ENCODE measurements at regions not wholly inside any gene's neighbourhood (a gene's known extent, or its start where the extent isn't known, plus 50 kb on each side); places are given as distances from the start of the nearest gene placed in this dataset.

DNA sequence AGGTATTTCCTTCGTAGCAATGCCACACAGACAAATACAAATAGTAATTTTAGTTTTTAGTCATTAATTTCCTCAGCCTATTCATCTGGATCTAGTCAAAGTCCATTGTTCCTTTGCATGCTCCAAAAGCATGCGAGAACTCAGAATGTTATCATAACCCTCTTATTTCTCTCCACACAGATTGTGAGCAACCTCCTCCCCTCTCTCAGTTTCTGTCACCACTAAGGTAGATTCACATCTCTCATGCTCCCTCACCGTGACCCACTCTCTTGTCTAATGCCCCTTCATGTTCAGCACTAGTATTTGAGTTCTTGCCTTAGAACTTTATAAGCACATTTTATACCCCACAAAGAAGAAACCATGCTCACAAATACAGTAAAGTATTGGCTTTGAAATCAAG, 582.4 kb downstream of the PLA2G4A start:
- H3K9me3 Mint-ChIP-seq: no peaks in the 10 kb centered on the region
- no peaks in the 10 kb centered on the region for H3K4me1 Mint-ChIP-seq

DNA sequence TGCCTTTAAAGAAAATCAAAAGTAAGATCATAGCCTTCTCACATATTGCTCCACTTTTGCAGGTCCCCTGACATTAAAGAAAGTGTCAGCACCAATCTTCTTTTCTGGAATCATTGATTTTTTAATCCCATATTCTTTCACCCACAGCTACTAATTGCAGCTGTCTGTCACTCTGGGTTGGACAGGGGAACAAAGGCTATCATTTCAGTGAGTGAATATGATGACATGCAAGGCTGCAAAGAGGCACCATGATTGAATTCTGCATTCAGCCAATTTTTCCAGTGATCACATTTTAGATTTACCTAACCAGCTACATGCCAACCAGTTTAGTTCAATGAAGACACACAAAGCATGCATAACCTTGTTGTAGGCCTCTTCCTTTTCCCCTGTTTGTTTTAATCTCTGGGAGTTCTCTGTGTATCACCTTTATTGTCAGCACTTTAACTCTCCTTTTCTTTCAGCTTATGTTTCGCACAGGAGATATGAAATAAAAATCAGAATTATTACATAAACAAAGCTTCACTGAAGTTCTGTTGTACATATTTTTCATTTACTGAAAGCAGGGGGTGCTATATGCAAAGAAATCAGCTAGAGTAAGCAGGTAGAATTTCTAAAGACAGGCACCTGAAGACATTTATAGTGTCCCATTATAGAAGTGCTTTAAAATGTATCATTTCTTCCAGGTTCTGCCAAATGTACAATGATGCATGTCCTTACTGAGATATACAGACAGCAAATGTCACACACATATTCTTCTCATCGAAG, 584.8 kb downstream of the PLA2G4A start:
- no peaks in the 10 kb centered on the region for H3K4me1 Mint-ChIP-seq
- no peak for DNase-seq
- H3K27ac Mint-ChIP-seq: no peak overlapping the region
- no peak overlapping the region for H3K4me3 Mint-ChIP-seq
- H3K27me3 Mint-ChIP-seq: no peaks in the 10 kb centered on the region
- no peaks in the 10 kb centered on the region for H3K36me3 Mint-ChIP-seq (ENCODE audit: low read depth)
- intact Hi-C loops (cut with micrococcal nuclease): no loop called here
- no peaks in the 10 kb centered on the region for H3K9me3 Mint-ChIP-seq

More for the DNA sequence above, 582.4 kb downstream of the PLA2G4A start:
- no peak for DNase-seq
- no peak overlapping the region for H3K4me3 Mint-ChIP-seq
- no peaks in the 10 kb centered on the region for H3K36me3 Mint-ChIP-seq (ENCODE audit: low read depth)
- intact Hi-C loops (cut with micrococcal nuclease): no loop called here
- H3K27me3 Mint-ChIP-seq: no peaks in the 10 kb centered on the region
- no peak overlapping the region for H3K27ac Mint-ChIP-seq

DNA sequence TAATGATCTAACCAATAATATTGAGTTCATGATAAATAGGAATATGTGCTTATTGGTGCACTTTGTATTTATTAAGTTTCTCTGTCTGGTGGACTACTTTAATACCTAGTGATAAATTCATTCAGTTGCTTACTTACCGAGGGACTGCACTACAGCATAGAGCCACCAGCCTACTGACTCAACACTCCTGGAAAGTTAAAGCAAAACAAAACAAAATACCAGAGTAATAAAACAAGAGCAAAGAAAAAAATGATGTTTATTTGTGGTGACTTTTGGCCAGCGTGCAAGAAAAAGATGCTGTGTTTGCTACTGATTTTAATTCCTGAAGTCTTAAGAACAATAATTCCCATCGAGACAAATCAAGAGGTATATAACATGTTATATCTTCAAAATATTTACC, 586.3 kb downstream of the PLA2G4A start:
- H3K36me3 Mint-ChIP-seq (ENCODE audit: low read depth): no peaks in the 10 kb centered on the region
- intact Hi-C loops (cut with micrococcal nuclease): no loop called here
- no peak overlapping the region for H3K4me3 Mint-ChIP-seq
- no peak for DNase-seq
- no peaks in the 10 kb centered on the region for H3K9me3 Mint-ChIP-seq
- H3K27me3 Mint-ChIP-seq: no peaks in the 10 kb centered on the region
- no peaks in the 10 kb centered on the region for H3K4me1 Mint-ChIP-seq
- no peak overlapping the region for H3K27ac Mint-ChIP-seq

DNA sequence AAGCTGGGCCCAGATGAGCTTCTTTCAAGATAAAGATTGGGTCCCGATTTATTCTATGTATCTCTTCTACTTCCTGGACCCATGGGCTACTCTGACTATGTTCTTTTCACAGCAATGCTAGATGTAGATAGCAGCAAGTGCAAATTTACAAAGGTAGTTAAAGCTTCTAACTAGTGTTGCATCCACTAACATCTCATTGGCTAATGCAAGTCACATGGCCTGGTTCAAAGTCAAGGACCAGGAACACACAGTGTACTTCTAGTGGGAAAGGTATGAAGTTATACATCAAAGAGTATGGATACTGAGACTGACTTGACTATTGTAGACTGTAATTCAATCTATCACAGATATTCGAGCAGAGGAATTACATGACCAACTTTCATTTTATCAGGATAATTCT, 588.8 kb downstream of the PLA2G4A start:
- no peaks in the 10 kb centered on the region for H3K9me3 Mint-ChIP-seq
- intact Hi-C loops (cut with micrococcal nuclease): no loop called here
- no peaks in the 10 kb centered on the region for H3K36me3 Mint-ChIP-seq (ENCODE audit: low read depth)

DNA sequence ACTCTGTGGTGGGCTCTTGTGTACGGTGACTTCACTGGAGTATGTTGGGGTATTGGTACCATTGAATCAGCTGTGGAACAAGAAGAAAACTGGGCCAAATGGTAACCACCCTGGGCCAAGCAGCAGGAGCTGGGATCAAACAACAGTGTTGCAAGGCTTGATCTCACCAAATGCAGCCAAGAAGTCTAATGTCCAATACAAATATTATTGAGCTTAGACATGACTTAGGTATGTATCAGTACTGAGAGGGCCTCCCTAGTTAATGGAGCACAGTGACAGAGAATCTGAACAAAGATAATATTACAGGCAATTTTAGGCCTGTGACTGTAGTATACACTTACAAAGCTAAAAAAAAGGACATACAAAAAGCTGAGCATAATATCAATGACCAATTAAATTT, 604.8 kb downstream of the PLA2G4A start:
- intact Hi-C loops (cut with micrococcal nuclease): no loop called here
- Mint-ChIP-seq H3K27me3 (no peaks in the 10 kb centered on the region), H3K4me3 (no peak overlapping the region), H3K27ac (no peak overlapping the region), H3K4me1 (no peaks in the 10 kb centered on the region), H3K36me3 (ENCODE audit: low read depth) (no peaks in the 10 kb centered on the region), H3K9me3 (no peaks in the 10 kb centered on the region)
- DNase-seq: no peak

More for the DNA sequence above, 588.8 kb downstream of the PLA2G4A start:
- DNase-seq: no peak
- no peaks in the 10 kb centered on the region for H3K27me3 Mint-ChIP-seq
- no peaks in the 10 kb centered on the region for H3K4me1 Mint-ChIP-seq
- H3K27ac Mint-ChIP-seq: no peak overlapping the region
- H3K4me3 Mint-ChIP-seq: no peak overlapping the region

DNA sequence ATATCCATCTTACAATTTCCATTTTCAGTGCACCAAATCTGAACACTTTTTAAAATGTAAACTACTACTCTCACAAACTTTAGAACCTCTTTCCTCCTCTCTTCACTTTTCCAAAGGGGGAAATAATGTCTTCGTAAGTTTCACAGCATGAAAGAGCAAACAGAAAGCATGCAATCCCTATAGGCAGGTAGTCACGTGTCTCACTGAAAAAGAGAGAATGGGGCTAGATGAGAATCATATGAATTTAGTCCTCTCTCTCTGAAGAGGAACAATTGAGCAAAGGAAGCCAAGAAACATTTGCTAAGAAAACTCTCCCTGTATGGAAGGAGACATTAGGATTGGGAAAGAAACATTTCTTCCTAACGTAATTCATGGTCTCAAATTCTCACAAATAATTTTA, 613.9 kb downstream of the PLA2G4A start:
- no peak overlapping the region for H3K4me3 Mint-ChIP-seq

DNA sequence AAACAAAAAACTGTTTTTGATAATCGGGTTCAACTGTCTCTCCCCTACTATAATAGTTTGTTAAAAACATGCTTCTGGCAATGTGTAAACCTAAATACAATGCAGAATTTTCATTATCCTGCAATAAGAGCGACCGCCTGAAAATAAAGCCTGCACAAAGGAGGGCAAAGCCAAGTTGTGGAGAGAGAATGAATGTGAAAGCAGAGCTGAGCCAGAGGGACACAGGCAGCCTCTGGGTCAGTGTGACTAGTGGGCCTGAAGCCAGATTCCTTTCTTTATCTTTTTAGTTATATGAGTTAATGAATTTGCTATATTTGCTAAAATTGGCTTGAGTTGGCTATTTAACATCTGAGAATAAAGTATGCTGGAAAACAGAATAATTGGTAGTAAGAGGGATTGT, 615.2 kb downstream of the PLA2G4A start:
- Mint-ChIP-seq H3K9me3 (no peaks in the 10 kb centered on the region), H3K27ac (no peak overlapping the region), H3K4me1 (no peaks in the 10 kb centered on the region), H3K27me3 (no peaks in the 10 kb centered on the region), H3K36me3 (ENCODE audit: low read depth) (no peaks in the 10 kb centered on the region), H3K4me3 (no peak overlapping the region)
- intact Hi-C loops (cut with micrococcal nuclease): no loop called here
- DNase-seq: no peak

More for the DNA sequence above, 613.9 kb downstream of the PLA2G4A start:
- Mint-ChIP-seq H3K27me3 (no peaks in the 10 kb centered on the region), H3K27ac (no peak overlapping the region), H3K36me3 (ENCODE audit: low read depth) (no peaks in the 10 kb centered on the region), H3K9me3 (no peaks in the 10 kb centered on the region), H3K4me1 (no peaks in the 10 kb centered on the region)
- DNase-seq: no peak
- intact Hi-C loops (cut with micrococcal nuclease): no loop called here

DNA sequence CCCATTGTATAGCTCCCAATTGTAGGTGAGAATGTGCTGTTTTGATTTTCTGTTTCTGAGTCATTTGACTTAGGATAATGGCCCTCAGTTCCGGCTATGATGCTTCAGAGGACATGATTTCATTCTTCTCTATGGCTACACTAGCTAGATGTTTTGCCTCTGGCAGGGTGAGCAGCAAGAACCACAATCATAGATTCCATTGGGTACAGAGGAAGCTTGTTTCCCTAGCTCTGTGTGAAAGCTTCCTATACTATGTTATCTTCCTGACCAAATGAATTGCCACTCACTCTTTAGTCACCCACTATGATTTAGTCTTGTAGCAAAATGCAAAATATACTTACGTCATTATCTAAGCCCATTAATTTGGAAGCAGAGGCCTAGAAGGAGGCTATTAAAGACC, 616.3 kb downstream of the PLA2G4A start:
- no peaks in the 10 kb centered on the region for H3K27me3 Mint-ChIP-seq
- no peak overlapping the region for H3K27ac Mint-ChIP-seq
- intact Hi-C loops (cut with micrococcal nuclease): no loop called here
- DNase-seq: no peak
- H3K4me3 Mint-ChIP-seq: no peak overlapping the region
- no peaks in the 10 kb centered on the region for H3K36me3 Mint-ChIP-seq (ENCODE audit: low read depth)
- no peaks in the 10 kb centered on the region for H3K9me3 Mint-ChIP-seq
- H3K4me1 Mint-ChIP-seq: no peaks in the 10 kb centered on the region

DNA sequence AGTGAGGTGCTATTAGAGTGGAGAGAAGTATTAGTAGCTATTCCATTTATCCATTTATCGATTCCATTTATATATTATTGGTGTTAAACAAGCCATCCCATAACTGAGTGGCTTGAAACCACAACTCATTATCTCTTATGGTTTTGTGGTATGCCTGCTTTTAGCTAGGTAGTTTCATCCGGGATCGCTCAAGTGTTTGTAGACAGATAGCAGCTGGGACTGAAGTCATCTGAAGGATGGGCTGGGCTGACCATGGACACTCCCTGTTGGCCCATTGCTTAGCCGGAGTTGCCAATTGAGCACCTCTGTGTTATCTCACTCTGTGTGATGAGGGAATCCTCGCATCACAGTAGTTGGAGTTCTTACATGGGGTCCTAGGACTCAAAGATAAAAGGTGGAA, 622.5 kb downstream of the PLA2G4A start:
- intact Hi-C loops (cut with micrococcal nuclease): no loop called here
- no peaks in the 10 kb centered on the region for H3K27me3 Mint-ChIP-seq
- no peak for DNase-seq

DNA sequence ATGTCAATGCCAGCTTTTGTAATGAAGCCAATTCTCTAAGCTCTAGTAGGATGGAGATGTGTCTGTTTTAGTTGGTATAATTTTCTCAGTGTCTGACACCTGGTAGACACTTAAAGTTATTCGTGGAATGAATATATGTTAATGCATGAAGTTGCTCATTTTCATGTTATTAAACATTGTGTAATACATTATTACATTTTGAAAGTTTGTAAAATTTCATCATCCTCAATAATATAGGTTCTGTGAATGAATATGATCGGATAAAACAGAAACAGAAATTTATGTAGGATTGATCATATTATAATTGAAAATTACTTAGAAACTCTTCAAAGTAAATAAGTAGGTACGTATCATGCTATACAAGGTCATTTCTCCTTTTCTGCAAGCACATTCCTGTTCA, 625.3 kb downstream of the PLA2G4A start:
- H3K27me3 Mint-ChIP-seq: no peaks in the 10 kb centered on the region
- no peak for DNase-seq
- intact Hi-C loops (cut with micrococcal nuclease): no loop called here
- no peaks in the 10 kb centered on the region for H3K9me3 Mint-ChIP-seq
- H3K4me3 Mint-ChIP-seq: no peak overlapping the region
- H3K27ac Mint-ChIP-seq: no peak overlapping the region
- H3K4me1 Mint-ChIP-seq: no peaks in the 10 kb centered on the region
- no peaks in the 10 kb centered on the region for H3K36me3 Mint-ChIP-seq (ENCODE audit: low read depth)

More for the DNA sequence above, 622.5 kb downstream of the PLA2G4A start:
- Mint-ChIP-seq H3K4me3 (no peak overlapping the region), H3K27ac (no peak overlapping the region), H3K4me1 (no peaks in the 10 kb centered on the region), H3K9me3 (no peaks in the 10 kb centered on the region), H3K36me3 (ENCODE audit: low read depth) (no peaks in the 10 kb centered on the region)

DNA sequence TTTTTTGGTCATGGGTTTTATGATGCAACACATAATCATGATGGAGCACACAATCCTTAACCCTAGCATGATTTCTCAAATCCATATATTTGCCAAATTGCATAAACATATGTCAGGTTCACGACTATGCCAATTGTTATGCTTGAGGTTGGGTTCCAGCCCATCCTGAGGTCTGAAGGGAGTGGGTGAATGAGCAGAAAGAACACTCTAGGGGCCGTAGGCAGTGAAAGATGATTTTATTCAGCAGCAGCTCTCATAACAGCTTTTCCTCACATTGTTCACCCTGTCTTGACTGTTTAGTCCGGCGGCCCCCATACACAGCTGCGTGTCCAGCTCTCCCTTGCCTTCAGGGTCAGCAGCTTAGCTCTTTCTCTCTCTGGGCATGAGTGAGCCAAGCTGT, 627.7 kb downstream of the PLA2G4A start:
- Mint-ChIP-seq H3K4me1 (no peaks in the 10 kb centered on the region), H3K4me3 (no peak overlapping the region), H3K27ac (no peak overlapping the region), H3K36me3 (ENCODE audit: low read depth) (no peaks in the 10 kb centered on the region), H3K27me3 (no peaks in the 10 kb centered on the region), H3K9me3 (peaks cover 6% of the 10 kb centered on the region)
- intact Hi-C loops (cut with micrococcal nuclease): no loop called here
- no peak for DNase-seq

DNA sequence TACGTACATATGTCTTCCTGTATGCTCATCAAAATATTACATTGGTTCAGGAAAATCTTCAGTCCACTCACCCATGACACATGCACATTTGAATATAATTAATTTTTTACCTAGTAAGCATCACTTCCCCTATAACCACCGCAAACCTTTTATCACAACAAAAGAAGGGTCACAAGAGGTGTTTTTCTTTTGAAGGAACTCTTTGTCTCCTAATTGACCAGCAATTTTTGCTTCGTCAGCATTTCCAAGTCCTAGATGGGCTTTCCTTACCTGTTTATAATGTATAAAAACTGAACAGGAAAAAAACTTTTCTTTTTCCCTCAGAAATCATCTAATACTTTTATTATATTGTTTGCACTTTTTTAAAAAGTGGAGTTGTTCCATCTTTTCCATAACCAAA, 631.3 kb downstream of the PLA2G4A start:
- H3K4me1 Mint-ChIP-seq: no peaks in the 10 kb centered on the region
- peaks cover 18% of the 10 kb centered on the region for H3K9me3 Mint-ChIP-seq
- H3K36me3 Mint-ChIP-seq (ENCODE audit: low read depth): no peaks in the 10 kb centered on the region
- no peak overlapping the region for H3K27ac Mint-ChIP-seq
- intact Hi-C loops (cut with micrococcal nuclease): no loop called here
- no peak overlapping the region for H3K4me3 Mint-ChIP-seq
- DNase-seq: no peak
- no peaks in the 10 kb centered on the region for H3K27me3 Mint-ChIP-seq

DNA sequence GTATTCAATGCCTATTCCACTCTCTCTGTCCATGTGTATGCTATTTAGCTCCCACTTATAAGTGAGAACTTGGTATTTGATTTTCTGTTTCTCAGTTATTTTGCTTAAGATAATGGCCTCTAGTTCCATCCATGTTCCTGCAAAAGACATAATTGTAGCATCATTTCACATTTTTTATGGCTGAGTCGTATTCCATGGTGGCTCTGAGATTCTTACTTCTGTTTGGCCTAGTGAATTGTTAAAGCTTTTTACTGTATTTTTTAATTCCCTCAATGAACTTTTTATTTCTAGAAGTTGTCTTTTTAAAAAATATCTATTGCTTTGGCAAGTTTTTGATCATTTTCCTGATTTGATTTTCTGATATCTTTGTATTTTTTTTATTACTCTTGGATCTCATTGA, 635.6 kb downstream of the PLA2G4A start:
- H3K9me3 Mint-ChIP-seq: peaks cover 19% of the 10 kb centered on the region
- H3K4me1 Mint-ChIP-seq: no peaks in the 10 kb centered on the region
- no peak overlapping the region for H3K27ac Mint-ChIP-seq
- no peaks in the 10 kb centered on the region for H3K27me3 Mint-ChIP-seq
- no peaks in the 10 kb centered on the region for H3K36me3 Mint-ChIP-seq (ENCODE audit: low read depth)
- intact Hi-C loops (cut with micrococcal nuclease): no loop called here
- H3K4me3 Mint-ChIP-seq: no peak overlapping the region
- DNase-seq: no peak

DNA sequence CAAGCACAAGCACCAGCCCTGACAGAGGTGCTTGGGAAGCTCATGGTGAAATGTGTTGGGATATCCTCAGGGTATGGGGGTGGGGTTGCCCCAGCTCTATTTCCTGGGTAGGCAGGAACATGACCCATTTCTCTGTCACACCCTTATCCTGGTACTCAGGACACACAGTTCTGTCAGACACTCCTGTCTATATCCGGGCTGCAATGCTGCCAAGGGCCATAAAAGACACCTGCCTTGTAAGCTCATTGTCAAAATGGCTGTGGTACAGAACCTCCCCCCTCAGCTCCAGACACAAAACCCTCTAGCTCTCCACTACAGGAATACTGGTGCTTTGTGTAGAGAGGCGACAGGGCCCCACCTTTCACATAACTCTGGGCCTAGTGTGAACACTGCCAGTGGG, 636.7 kb downstream of the PLA2G4A start:
- Mint-ChIP-seq H3K36me3 (ENCODE audit: low read depth) (no peaks in the 10 kb centered on the region), H3K9me3 (peaks cover 19% of the 10 kb centered on the region), H3K27me3 (no peaks in the 10 kb centered on the region), H3K4me1 (no peaks in the 10 kb centered on the region), H3K4me3 (no peak overlapping the region), H3K27ac (no peak overlapping the region)
- DNase-seq: no peak
- intact Hi-C loops (cut with micrococcal nuclease): no loop called here

DNA sequence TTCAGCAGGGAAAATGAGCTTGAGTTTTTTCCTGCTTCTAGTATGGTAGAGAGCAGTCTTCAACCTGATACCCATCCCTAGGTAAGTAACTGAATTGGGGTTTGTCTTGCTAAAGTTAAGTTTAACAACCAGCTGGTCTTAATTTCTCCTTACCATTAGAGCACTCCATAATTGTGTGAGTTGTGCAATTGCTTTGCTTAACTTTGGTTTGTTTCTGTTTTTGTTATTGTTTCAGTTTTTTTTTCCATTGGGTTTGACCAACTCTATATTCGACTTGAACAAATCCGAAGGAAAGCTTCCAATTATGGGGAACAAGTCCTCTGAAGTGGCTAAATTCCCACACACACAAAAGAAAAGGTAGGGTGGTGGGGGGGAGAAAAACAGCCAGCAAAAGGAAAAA, 641.1 kb downstream of the PLA2G4A start:
- peaks cover 4% of the 10 kb centered on the region for H3K9me3 Mint-ChIP-seq
- no peaks in the 10 kb centered on the region for H3K27me3 Mint-ChIP-seq
- H3K27ac Mint-ChIP-seq: no peak overlapping the region
- no peaks in the 10 kb centered on the region for H3K36me3 Mint-ChIP-seq (ENCODE audit: low read depth)
- H3K4me3 Mint-ChIP-seq: no peak overlapping the region
- intact Hi-C loops (cut with micrococcal nuclease): no loop called here
- DNase-seq: no peak
- H3K4me1 Mint-ChIP-seq: no peaks in the 10 kb centered on the region
